ENCODE measurements at regions not wholly inside any gene's neighbourhood (a gene's known extent, or its start where the extent isn't known, plus 50 kb on each side); places are given as distances from the start of the nearest gene placed in this dataset.

DNA sequence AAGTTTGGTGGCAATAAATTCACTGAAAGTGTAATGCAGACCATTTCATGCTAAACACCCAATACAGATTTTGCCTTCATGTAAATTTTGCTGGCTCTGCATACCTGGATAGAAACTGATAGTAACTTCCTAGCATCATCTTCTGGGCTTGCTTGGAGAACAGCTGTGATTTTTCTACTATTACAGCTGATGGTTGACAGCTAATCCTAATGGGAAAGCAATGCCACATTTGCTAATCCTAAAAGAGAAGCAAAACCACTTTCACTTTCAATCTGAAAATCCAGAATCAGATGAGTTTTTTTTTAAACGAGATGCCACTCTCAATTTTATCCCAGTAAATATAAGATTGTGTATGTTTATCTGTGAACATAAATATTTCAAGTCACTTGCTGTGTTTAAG lies 1035.9 kb downstream of the TRHDE start:
- TF ChIP-seq EGR1 (IDR thresholded peaks at IDR 0.05) (no peak), EP300 (IDR thresholded peaks at IDR 0.05; ENCODE audit: borderline replicate concordance) (no peak), FOXM1 (IDR thresholded peaks at IDR 0.05; ENCODE audit: borderline replicate concordance, low read depth) (no peak), TCF12 (IDR thresholded peaks at IDR 0.05; ENCODE audit: low read depth) (no peak), YY1 (IDR thresholded peaks at IDR 0.05; ENCODE audit: low read depth) (no peak)
- TF ChIP-seq, protein P1, sequence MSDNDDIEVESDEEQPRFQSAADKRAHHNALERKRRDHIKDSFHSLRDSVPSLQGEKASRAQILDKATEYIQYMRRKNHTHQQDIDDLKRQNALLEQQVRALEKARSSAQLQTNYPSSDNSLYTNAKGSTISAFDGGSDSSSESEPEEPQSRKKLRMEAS (IDR thresholded peaks at IDR 0.05): no peak
- TF ChIP-seq, protein P2, sequence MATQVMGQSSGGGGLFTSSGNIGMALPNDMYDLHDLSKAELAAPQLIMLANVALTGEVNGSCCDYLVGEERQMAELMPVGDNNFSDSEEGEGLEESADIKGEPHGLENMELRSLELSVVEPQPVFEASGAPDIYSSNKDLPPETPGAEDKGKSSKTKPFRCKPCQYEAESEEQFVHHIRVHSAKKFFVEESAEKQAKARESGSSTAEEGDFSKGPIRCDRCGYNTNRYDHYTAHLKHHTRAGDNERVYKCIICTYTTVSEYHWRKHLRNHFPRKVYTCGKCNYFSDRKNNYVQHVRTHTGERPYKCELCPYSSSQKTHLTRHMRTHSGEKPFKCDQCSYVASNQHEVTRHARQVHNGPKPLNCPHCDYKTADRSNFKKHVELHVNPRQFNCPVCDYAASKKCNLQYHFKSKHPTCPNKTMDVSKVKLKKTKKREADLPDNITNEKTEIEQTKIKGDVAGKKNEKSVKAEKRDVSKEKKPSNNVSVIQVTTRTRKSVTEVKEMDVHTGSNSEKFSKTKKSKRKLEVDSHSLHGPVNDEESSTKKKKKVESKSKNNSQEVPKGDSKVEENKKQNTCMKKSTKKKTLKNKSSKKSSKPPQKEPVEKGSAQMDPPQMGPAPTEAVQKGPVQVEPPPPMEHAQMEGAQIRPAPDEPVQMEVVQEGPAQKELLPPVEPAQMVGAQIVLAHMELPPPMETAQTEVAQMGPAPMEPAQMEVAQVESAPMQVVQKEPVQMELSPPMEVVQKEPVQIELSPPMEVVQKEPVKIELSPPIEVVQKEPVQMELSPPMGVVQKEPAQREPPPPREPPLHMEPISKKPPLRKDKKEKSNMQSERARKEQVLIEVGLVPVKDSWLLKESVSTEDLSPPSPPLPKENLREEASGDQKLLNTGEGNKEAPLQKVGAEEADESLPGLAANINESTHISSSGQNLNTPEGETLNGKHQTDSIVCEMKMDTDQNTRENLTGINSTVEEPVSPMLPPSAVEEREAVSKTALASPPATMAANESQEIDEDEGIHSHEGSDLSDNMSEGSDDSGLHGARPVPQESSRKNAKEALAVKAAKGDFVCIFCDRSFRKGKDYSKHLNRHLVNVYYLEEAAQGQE (IDR thresholded peaks at IDR 0.05; ENCODE audit: low read depth): no peak

Measured in Ishikawa (cell line).